ENCODE measurements at regions not wholly inside any gene's neighbourhood (a gene's known extent, or its start where the extent isn't known, plus 50 kb on each side); places are given as distances from the start of the nearest gene placed in this dataset.
A peak's percentile ranks its signal among the peaks of the same experiment; 100 is the strongest.

GRCh38 chr22:34434371-34434770 lies 514.1 kb upstream of the LARGE1 start:
- no peak for DNase-seq

DNA sequence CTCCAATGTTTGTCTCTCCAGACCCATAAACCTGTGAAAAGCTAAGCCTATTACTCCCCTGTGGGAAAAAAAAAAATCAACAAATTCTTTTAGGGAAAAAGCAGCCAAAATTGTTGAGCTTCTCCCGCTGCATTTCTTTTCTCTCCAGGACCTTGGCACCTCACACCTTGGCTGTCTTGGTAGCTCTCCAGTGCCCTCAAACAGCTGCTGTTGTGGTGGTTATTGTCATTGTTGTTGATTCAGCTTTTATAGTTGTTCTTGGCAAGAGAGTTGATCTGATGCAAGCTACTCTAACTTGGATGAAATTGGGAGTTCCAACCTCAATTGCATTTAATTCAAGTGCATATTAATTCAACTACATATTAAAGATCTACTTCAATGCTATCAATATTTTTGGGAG lies 516.9 kb upstream of the LARGE1 start:
- DNase-seq = no peak

GRCh38 chr22:34454598-34454997 lies 534.3 kb upstream of the LARGE1 start:
- no peak for DNase-seq

- DNase-seq = no peak
Measured at GRCh38 chr22:34462795-34463194, 542.5 kb upstream of the LARGE1 start.

DNA sequence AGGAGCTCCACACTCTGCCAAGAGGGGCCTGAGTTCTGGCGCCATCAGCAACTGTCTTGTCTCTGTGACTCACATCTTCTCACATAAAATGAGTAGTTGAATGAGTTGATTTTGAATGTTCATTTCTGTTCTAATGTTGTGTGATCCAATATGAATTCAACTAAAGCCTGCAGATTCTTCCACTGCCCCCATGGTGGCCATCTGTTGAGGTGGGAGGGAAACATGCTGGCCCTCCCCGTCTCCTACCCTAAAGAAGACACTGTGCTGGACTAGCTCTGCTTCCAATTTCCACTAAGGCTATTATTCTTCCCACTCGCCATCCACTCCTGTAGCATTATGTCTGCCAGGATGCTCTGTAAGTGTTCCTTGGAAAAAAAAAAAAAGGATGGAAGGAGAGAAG lies 555.6 kb upstream of the LARGE1 start:
- no peak for DNase-seq

DNA sequence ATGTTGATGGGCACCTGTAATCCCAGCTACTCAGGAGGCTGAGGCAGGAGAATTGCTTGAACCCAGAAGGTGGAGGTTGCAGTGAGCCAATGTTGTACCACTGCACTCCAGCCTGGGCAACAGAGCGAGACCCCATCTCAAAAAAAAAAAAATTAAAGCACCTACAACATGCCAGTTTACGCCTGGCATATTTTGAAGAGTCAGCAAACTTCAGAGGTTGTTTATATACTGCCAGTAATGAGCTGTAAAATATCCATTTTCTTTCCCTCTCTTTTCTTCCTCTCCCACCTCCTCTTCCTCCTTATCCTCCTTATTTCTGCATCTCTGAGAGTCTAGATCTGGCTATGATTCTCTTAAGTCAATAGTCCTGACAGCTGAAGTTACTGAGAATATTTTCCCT lies 556.5 kb upstream of the LARGE1 start:
- DNase-seq = no peak

DNA sequence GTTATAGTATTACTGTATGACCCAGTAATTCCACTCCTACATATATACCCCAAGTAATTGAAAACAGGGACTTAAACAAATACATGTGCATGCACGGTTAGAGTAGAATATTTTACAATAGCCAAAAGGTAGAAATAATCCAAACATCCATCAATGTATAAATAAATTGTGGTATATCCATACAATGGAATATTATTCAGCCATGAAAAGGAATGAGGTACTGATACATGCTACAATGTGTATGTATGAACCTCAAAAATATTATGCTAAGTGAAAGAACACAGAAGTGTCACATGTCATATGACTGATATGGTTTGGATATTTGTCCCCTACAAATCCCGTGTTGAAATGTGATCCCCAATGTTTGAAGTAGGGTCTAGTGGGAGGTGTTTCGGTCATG lies 560.8 kb upstream of the LARGE1 start:
- DNase-seq = no peak

DNA sequence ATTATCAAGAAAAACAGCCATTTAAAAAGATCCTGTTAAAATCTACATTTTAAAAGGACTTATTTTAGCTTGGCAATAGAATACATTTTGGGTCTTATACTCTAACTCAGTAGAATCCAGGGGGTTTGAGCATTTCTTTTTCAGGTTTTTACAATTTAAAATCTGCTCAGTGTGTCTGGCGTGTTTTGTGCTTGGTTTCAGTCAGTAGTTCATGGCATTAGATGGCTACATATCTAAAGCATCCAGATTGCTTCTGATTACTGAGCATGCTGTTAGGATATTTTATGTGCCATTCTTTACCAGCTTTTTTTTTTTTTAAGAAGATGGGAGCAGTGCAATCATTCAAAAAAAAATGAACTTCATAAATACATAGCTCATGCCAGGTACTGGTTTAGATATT lies 566.1 kb upstream of the LARGE1 start:
- DNase-seq = no peak

GRCh38 chr22:34489861-34490260 lies 569.6 kb upstream of the LARGE1 start:
- no peak for DNase-seq

- peak; percentile 86 for DNase-seq
Measured at GRCh38 chr22:34490886-34491285, 570.6 kb upstream of the LARGE1 start.

GRCh38 chr22:34493486-34493885 lies 572.5 kb upstream of the ISX start:
- no peak for DNase-seq

- no peak for DNase-seq
Measured at GRCh38 chr22:34501366-34501965, 564.5 kb upstream of the ISX start.

DNA sequence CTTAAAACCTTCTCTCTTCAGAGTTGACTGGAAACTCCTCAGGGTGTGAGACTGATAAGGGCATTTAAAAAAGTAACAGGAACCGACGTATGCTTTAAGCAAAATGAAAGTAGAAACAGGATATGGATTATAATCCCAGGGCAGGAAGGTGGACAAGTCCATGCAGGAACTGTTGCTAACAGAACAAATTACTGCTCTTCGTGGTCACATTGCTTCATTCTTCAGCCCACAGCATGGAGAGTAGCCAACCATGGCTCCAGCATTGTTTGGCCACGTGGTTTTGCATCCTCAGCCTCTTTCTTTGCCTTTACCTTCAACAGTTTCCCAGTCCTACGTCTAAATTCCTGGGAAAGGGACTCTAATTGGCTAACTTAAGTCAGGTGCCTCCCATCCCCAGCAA lies 563.1 kb upstream of the ISX start:
- DNase-seq = no peak

GRCh38 chr22:34508797-34509196 lies 557.2 kb upstream of the ISX start:
- no peak for DNase-seq

GRCh38 chr22:34526681-34527080 lies 539.3 kb upstream of the ISX start:
- DNase-seq = no peak

DNA sequence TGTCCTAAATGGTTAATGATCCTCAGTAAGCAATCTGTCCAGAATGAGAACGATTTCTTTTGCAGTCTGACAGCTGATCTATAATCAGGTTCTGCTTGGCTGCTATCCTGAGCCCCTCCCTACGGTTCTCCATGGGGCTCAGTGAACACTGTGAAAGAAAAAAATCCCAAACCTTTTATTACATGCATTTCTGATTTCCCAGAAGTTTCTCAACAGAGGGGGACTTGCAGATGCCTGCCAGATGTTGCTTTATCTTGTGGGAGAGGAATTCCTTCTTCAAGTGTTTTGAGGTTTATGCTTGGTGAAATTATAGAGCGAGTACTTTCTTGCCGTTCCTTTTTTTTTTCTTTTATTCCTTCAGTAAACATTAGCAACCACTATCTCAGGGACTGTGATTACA lies 531.9 kb upstream of the ISX start:
- DNase-seq = no peak

DNA sequence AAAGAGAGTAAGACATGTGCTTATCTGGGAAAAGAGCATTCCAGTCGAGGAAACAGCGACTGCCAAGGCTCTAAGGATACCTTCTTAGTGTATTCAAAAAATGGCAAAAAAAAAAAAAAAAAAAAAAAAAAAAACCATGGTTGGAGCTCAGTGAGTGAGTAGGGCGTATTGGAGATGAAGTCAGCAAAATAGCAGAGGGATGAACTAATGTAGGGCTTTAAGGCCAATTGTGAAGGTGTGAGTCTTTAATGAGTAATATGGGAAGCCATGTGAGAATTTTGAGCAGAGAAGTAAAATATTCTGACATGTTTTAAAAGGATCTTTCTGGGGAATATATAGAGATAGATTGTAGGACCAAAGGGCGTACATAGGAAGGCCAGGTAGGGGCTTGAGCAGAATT lies 498.6 kb upstream of the ISX start:
- DNase-seq = no peak

DNA sequence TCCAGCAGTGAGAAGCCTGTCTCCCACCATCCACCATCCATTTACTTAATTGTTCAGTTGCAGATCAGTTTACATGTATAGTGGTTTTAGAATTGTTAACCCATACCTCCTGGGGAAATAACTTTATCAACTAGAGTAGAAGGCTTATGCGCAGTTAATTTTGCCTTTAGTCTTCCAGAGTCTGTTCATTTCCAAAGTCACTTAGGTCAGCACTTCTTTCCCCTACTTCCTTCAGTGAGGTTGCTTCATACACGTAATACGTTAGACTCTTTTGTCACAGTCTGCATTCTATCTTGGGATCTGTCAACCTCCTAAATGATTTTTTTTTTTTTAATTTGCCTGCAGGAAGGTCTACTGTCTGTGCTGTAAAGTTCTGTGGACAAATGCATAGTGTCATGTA lies 495.6 kb upstream of the ISX start:
- DNase-seq = no peak

DNA sequence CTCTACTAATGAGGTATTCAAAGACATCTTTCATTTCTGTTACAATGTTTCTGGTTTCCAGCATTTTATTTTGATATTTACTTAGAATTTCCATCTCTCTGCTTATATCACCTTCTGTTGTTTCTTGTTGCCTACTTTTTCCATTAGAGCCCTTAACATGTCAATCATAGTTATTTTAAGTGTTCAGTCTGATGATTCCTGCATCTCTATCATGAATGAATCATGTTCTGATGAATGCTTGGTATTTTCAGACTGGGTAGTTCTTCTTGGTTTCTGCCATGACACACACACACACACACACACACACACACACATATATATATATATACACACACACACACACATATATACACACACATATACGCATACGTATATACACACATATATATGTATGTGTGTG lies 486.4 kb upstream of the ISX start:
- DNase-seq = no peak

DNA sequence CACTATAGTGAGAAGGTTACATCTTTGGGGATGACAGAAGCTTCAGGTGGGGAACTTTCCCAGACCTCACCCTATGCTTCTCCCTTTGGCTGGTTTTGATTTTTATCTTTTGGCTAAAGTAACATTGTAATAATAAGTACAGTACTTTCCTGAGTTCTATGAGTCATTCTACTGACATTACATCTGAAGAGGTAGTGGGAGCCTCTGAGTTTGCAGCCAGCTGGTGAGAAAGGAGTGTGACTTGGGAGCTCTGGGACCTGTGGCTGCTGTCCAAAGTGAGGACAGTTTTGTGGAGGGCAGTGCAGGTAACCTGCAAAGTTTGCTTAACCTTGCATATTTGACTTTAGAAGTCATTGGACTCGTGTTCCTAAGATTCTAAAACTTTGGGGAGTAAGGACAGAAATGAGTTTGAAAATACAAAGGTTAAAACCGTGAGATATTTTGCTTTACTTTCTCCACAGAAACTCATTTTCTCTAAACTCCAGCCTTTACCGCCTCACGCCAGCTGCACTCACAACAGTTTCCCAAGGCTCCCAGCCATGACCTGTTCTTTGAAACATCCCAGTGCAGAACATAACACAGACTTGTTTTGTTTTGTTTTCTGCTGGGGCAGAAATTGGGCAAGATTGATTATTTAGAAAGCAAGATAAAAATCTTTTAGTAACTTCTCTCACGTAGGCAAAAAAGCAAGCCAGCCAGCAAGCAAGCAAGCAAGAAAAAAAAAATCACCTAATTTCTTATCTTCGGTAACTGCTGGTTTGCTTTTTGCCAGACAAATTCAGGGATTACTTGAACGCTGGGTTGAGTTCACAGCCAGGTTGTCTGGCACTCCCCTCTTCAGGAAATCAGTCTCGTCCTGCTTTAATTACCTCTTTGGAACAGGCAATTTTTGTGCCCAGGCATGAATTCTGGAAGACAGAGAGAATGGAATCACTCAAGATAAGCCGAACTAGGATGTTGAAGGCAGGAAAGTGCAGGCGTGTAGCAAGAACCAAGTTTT lies 478.3 kb upstream of the ISX start:
- DNase-seq = peak; percentile 36

- DNase-seq = no peak
Measured at GRCh38 chr22:34588871-34589545, 476.9 kb upstream of the ISX start.

DNA sequence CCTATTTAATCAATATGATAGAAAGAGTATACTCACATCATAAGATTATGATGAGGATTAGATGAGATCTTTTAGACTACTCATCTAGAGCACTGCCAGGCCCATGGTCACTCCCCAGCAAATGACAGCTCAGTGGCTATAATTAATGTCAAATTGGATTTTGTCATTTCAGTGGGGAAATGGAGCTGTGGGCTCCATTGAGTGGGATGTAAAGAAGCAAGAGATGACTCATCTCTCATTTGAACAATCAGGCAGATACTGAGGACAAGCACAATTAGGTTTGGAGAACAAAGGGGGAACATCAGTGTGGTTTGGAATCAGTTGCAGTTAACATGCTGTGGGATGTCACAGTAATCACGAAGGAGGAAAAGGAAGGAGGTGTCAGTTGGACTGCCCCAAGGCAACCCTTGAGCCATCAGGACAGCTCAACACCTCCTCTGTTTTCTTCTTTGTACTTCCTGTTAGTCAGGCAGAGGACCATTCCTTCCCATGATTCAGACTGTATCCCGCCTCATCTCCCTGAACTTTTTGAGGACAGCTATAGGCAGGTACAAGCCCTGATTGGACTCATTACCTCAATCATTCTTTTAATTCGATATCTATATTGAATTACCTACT lies 473.7 kb upstream of the ISX start:
- DNase-seq = no peak

DNA sequence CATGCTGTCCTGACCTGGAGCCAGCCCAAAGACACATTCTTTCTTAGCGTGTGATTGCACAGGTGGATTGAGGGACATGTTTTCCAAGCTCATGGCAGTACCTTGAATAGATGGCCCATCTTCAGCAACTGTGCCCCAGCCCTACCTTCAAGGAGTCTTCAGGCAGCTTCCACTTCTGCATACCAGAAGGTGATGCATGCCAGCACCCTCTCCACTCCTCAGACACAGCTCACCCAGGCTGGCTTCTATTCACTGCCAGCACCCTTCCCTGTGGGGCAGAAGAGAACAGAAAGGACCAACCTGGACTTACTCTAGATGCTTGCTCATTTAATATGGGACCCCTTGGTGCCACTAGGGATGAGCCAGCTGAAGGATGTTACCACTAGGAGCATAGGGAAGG lies 466.4 kb upstream of the ISX start:
- no peak for DNase-seq
